SK-N-SH (cell line): ENCODE measurements at regions not wholly inside any gene's neighbourhood (a gene's known extent, or its start where the extent isn't known, plus 50 kb on each side); places are given as distances from the start of the nearest gene placed in this dataset.

ENCODE experiments used
- CTCF ChIA-PET: fragments of 300-600, 350-600 bp; formaldehyde crosslinking; extraction: SDS; loops from one replicate; lab custom pipeline; 2021; lab: Yijun Ruan, JAX
- POLR2A ChIA-PET: fragments of 350-600 bp; sonication (Branson Sonifier 250); formaldehyde crosslinking; extraction: SDS; loops from one replicate; lab custom pipeline; 2020; ENCODE audit warnings: antibody characterized with exemption, inconsistent platforms; lab: Yijun Ruan, JAX
- DNase-seq: peaks from one replicate; pipeline ENCODE4 v3.0.0; 2012
- H2AFZ ChIP-seq: fragments of 200-600 bp; sonication (generic); 2 replicates; pipeline ENCODE4 v1.8.1; 2016; ENCODE audit warnings: antibody characterized with exemption, mild to moderate bottlenecking, low read depth
- H3F3A ChIP-seq: fragments of 200-600 bp; sonication (generic); replicated peaks from 2 replicates; pipeline ENCODE3; 2016; ENCODE audit warnings: antibody characterized with exemption, mild to moderate bottlenecking; ENCODE audit not compliant: insufficient read depth
- H3K27ac ChIP-seq, 2 experiments: fragments of 200-500 bp in 1 of 2; fragments of 200-600 bp in 1 of 2; sonication (Bioruptor generic) in 1 of 2; sonication (generic), shearing (Covaris generic) in 1 of 2; 2 replicates each; pipeline versions ENCODE4 v1.5.1 to v1.6.1; 2014 to 2016; ENCODE audit warnings: low read depth in 2 of 2, inconsistent platforms in 1 of 2, low read length in 1 of 2, mild to moderate bottlenecking in 1 of 2, mixed read lengths in 1 of 2
- H3K27me3 ChIP-seq: fragments of 200-600 bp; sonication (generic), shearing (Covaris generic); 2 replicates; pipeline ENCODE4 v1.6.1; 2016; ENCODE audit warnings: mixed run types; ENCODE audit not compliant: insufficient read depth
- H3K36me3 ChIP-seq, 2 experiments: fragments of 200-500 bp in 1 of 2; fragments of 200-600 bp in 1 of 2; sonication (Bioruptor generic) in 1 of 2; sonication (generic) in 1 of 2; replicated peaks in 1 of 2; 2 replicates each; pipeline versions ENCODE3 to v1.5.1; 2014 to 2016; ENCODE audit warnings: low read length in 1 of 2, mild to moderate bottlenecking in 1 of 2; ENCODE audit not compliant: insufficient read depth in 2 of 2, control insufficient read depth in 1 of 2
- H3K4me1 ChIP-seq, 2 experiments: fragments of 200-500 bp in 1 of 2; fragments of 200-600 bp in 1 of 2; sonication (Bioruptor generic) in 1 of 2; sonication (generic), shearing (Covaris generic) in 1 of 2; 2 replicates each; pipeline versions ENCODE4 v1.5.1 to v1.6.1; 2014 to 2016; ENCODE audit warnings: low read depth in 1 of 2, low read length in 1 of 2, mixed run types in 1 of 2; ENCODE audit not compliant: insufficient read depth in 2 of 2, control insufficient read depth in 1 of 2
- H3K4me2 ChIP-seq: fragments of 200-600 bp; sonication (generic), shearing (Covaris generic); 2 replicates; pipeline ENCODE4 v1.6.1; 2017; ENCODE audit warnings: mixed run types
- H3K4me3 ChIP-seq, 2 experiments: fragments of 200-500 bp in 1 of 2; fragments of 200-600 bp in 1 of 2; sonication (Bioruptor generic) in 1 of 2; sonication (generic), shearing (Covaris generic) in 1 of 2; 2 replicates each; pipeline versions ENCODE4 v1.5.1 to v1.8.1; 2014 to 2016; ENCODE audit warnings: low read depth in 2 of 2, inconsistent platforms in 1 of 2, low read length in 1 of 2, mild to moderate bottlenecking in 1 of 2, mixed read lengths in 1 of 2, moderate library complexity in 1 of 2
- H3K79me2 ChIP-seq: fragments of 200-600 bp; sonication (generic); 2 replicates; pipeline ENCODE4 v1.8.1; 2017; ENCODE audit warnings: mild to moderate bottlenecking; ENCODE audit not compliant: insufficient read depth
- H3K9ac ChIP-seq: fragments of 200-600 bp; sonication (generic); 2 replicates; pipeline ENCODE4 v1.6.1; 2017; ENCODE audit warnings: mixed run types
- H3K9me2 ChIP-seq: fragments of 200-600 bp; sonication (generic); 2 replicates; pipeline ENCODE4 v1.6.1; 2017; ENCODE audit warnings: mixed run types
- H3K9me3 ChIP-seq: fragments of 200-600 bp; sonication (generic); 2 replicates; pipeline ENCODE4 v1.6.1; 2017; ENCODE audit warnings: mixed run types, mild to moderate bottlenecking, moderate library complexity
- H4K20me1 ChIP-seq: fragments of 200-600 bp; sonication (generic); 2 replicates; pipeline ENCODE4 v1.6.1; 2017; ENCODE audit warnings: mild to moderate bottlenecking, mixed run types; ENCODE audit not compliant: insufficient read depth
- ELF1 ChIP-seq: IDR thresholded peaks from 2 replicates; pipeline ENCODE4 v1.4.0; 2012
- EP300 ChIP-seq, 2 experiments: IDR thresholded peaks; 2 replicates each; pipeline versions ENCODE4 v1.4.0 to v1.6.1; 2012; ENCODE audit warnings: borderline replicate concordance in 1 of 2, low read depth in 1 of 2, low read length in 1 of 2
- GABPA ChIP-seq: IDR thresholded peaks from 2 replicates; pipeline ENCODE4 v1.4.0; 2012; ENCODE audit warnings: low read depth, mild to moderate bottlenecking
- JUND ChIP-seq: IDR thresholded peaks from 2 replicates; pipeline ENCODE4 v1.4.0; 2012
- NFIC ChIP-seq: IDR thresholded peaks from 2 replicates; pipeline ENCODE4 v1.4.0; 2012; ENCODE audit warnings: borderline replicate concordance
- NRF1 ChIP-seq: IDR thresholded peaks from 2 replicates; pipeline ENCODE4 v1.6.1; 2012; ENCODE audit warnings: low read depth, mild to moderate bottlenecking, low read length
- RAD21 ChIP-seq: IDR thresholded peaks from 2 replicates; pipeline ENCODE4 v1.6.1; 2012; ENCODE audit warnings: mild to moderate bottlenecking, low read length
- RCOR1 ChIP-seq: fragments of 150-350 bp; IDR thresholded peaks from 2 replicates; pipeline ENCODE4 v1.6.1; 2017; ENCODE audit warnings: antibody characterized with exemption, low read length
- SIN3A ChIP-seq: IDR thresholded peaks from 2 replicates; pipeline ENCODE4 v1.6.1; 2012; ENCODE audit warnings: low read depth, mild to moderate bottlenecking, low read length, moderate library complexity, borderline replicate concordance
- SMC3 ChIP-seq: IDR thresholded peaks from 2 replicates; pipeline ENCODE4 v1.6.1; 2012; ENCODE audit warnings: low read depth, low read length, improper control_type of control experiment
- TEAD4 ChIP-seq: IDR thresholded peaks from 2 replicates; pipeline ENCODE4 v1.4.0; 2012; ENCODE audit warnings: mild to moderate bottlenecking, borderline replicate concordance; ENCODE audit not compliant: insufficient read depth
- WGBS: methylation state at CpG from one replicate; pipeline ENCODE4 v1.1.6; 2017; ENCODE audit warnings: low lambda C conversion rate; 5-methylcytosine and 5-hydroxymethylcytosine counted together
- TF ChIP-seq, protein P1 (sequence below): IDR thresholded peaks from 2 replicates; pipeline ENCODE4 v1.4.0; 2012; ENCODE audit warnings: low read depth, borderline replicate concordance

DNA sequence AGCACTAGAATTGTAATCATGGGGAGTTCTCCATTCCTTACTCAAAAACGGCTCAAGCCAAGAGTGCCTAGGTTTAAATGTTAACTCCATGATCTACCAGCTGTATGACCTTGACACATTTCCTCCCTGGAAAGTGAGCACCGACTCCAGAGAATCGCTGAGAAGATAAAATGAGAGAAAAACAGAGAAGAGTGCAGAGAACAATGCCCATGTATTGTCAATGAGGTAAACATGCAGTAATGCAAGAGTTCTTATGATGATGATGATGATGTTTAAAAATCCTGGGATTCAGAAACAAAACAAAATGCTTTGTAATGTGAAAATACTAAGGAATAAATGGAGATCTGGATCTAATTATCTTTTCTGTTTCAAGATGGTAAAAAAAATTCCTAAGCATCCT lies 64.8 kb upstream of the BEND6 start:
- Histone ChIP-seq H3K4me1 (peaks cover 3 to 6% of the 10 kb centered on the region in 2 experiments; a peak in 3 of 4 replicates), H3K9me2 (no peaks in the 10 kb centered on the region), H3K36me3 (peaks cover 0 to 8% of the 10 kb centered on the region in 2 experiments), H3K27ac (peak overlapping the region; percentile 34 to 97; a peak in 3 of 4 replicates), H3K9me3 (no peaks in the 10 kb centered on the region), H3K79me2 (peaks cover 12% of the 10 kb centered on the region), H3K4me2 (peak overlapping the region; percentile 52; the same call in 1 of the 2 replicates), H3K9ac (peak overlapping the region; percentile 25; the same call in 1 of the 2 replicates), H2AFZ (no peak overlapping the region)
- ChIA-PET CTCF (interaction anchor here (3.0 kb wide), 2 partner anchors 12 to 14 kb away, joined by 12 to 28 read pairs; no protein-coding TSS in a partner anchor), POLR2A (no interaction called here)
- 54% methylated on average over 3 of the region's 3 CpGs for WGBS
- TF ChIP-seq TEAD4 (no peak), NRF1 (no peak), RCOR1 (no peak), ELF1 (no peak), RAD21 (no peak), SMC3 (no peak), SIN3A (no peak), NFIC (no peak)
- TF ChIP-seq, protein P1, sequence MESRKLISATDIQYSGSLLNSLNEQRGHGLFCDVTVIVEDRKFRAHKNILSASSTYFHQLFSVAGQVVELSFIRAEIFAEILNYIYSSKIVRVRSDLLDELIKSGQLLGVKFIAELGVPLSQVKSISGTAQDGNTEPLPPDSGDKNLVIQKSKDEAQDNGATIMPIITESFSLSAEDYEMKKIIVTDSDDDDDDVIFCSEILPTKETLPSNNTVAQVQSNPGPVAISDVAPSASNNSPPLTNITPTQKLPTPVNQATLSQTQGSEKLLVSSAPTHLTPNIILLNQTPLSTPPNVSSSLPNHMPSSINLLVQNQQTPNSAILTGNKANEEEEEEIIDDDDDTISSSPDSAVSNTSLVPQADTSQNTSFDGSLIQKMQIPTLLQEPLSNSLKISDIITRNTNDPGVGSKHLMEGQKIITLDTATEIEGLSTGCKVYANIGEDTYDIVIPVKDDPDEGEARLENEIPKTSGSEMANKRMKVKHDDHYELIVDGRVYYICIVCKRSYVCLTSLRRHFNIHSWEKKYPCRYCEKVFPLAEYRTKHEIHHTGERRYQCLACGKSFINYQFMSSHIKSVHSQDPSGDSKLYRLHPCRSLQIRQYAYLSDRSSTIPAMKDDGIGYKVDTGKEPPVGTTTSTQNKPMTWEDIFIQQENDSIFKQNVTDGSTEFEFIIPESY: no peak
- TF ChIP-seq, all 33 proteins: peak for 0
- Histone ChIP-seq H4K20me1 (no peaks in the 10 kb centered on the region), H3K27me3 (no peaks in the 10 kb centered on the region), H3K4me3 (no peak overlapping the region), H3F3A (peaks cover 29% of the 10 kb centered on the region)
- no peak for DNase-seq

DNA sequence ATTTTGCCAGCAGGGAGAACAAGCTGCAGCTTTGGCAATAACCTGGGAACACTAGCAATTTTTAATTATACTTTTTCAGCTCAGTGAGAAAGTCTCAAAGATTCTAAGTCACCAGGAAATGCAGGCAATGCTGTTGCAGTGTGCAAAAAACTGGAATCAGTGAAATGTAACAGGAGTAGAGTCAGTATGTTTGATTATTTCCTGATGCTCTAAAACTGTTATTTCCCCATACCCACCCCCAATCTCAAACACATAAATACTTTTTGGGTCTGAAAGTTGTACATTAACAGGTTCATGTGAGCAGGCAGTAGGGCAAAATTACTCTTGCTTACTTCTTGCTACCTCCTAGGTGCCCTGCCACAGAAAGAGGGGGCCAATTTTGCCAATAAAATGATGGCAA lies 65.4 kb upstream of the BEND6 start:
- H3K4me2 ChIP-seq: no peak overlapping the region
- CTCF ChIA-PET: interaction anchor here (1.2 to 1.7 kb wide), 2 partner anchors 13 to 435 kb away, joined by 3 to 10 read pairs; no protein-coding TSS in a partner anchor

More for the DNA sequence above, 65.4 kb upstream of the BEND6 start:
- H2AFZ ChIP-seq: no peak overlapping the region
- TF ChIP-seq EP300 (IDR thresholded peaks at IDR 0.05; ENCODE audit: borderline replicate concordance in 1 of 2, low read depth in 1 of 2, low read length in 1 of 2) (no peak), GABPA (no peak), JUND (no peak), NFIC (no peak)
- no peaks in the 10 kb centered on the region for H3K9me3 ChIP-seq
- POLR2A ChIA-PET: no interaction called here
- peak overlapping the region in 1 of 2 experiments; percentile 97; a peak in 3 of 4 replicates for H3K27ac ChIP-seq
- H3K9ac ChIP-seq: no peak overlapping the region
- DNase-seq: no peak
- peaks cover 3 to 6% of the 10 kb centered on the region in 2 experiments; a peak in 3 of 4 replicates for H3K4me1 ChIP-seq
- no peak overlapping the region for H3K4me3 ChIP-seq
- peaks cover 29% of the 10 kb centered on the region for H3F3A ChIP-seq
- H4K20me1 ChIP-seq: no peaks in the 10 kb centered on the region
- peaks cover 12% of the 10 kb centered on the region for H3K79me2 ChIP-seq
- H3K36me3 ChIP-seq: peaks cover 0 to 10% of the 10 kb centered on the region in 2 experiments
- no peaks in the 10 kb centered on the region for H3K27me3 ChIP-seq
- no peaks in the 10 kb centered on the region for H3K9me2 ChIP-seq
